ENCODE measurements at regions not wholly inside any gene's neighbourhood (a gene's known extent, or its start where the extent isn't known, plus 50 kb on each side); places are given as distances from the start of the nearest gene placed in this dataset.

- Histone ChIP-seq H3K36me3 (ENCODE audit: control insufficient read depth, low read length) (no peaks in the 10 kb centered on the region), H3K4me3 (ENCODE audit: low read length) (no peak overlapping the region), H3K79me2 (ENCODE audit: control insufficient read depth, low read length) (no peaks in the 10 kb centered on the region), H4K20me1 (ENCODE audit: control insufficient read depth, insufficient read depth, low read depth, low read length) (no peaks in the 10 kb centered on the region), H3K9me3 (ENCODE audit: control insufficient read depth, insufficient read depth, low read length) (no peaks in the 10 kb centered on the region), H3K27me3 (ENCODE audit: control insufficient read depth, low read length) (no peaks in the 10 kb centered on the region), H3K4me1 (ENCODE audit: control insufficient read depth, low read length) (no peaks in the 10 kb centered on the region), H3K9me2 (replicated peaks; ENCODE audit: control insufficient read depth, low read length) (no peaks in the 10 kb centered on the region), H3F3A (ENCODE audit: control insufficient read depth, insufficient read depth) (no peaks in the 10 kb centered on the region), H3K4me2 (ENCODE audit: low read length) (no peak overlapping the region), H3K27ac (ENCODE audit: low read depth, low read length) (no peak overlapping the region)
- TF ChIP-seq EZH2phosphoT487 (IDR thresholded peaks at IDR 0.05; ENCODE audit: borderline replicate concordance, low read length): no peak
- TF ChIP-seq CTCF (IDR thresholded peaks at IDR 0.05; ENCODE audit: low read depth, low read length, poor library complexity, severe bottlenecking): no peak
Observed at GRCh38 chr15:46461416-46461815, 826.6 kb downstream of the SQOR start.

GRCh38 chr15:46467041-46467440, 832.2 kb downstream of the SQOR start:
- Histone ChIP-seq H3K4me3 (ENCODE audit: low read length) (no peak overlapping the region), H3K4me1 (ENCODE audit: control insufficient read depth, low read length) (no peaks in the 10 kb centered on the region), H3K36me3 (ENCODE audit: control insufficient read depth, low read length) (no peaks in the 10 kb centered on the region), H3K27me3 (ENCODE audit: control insufficient read depth, low read length) (no peaks in the 10 kb centered on the region), H3K9me3 (ENCODE audit: control insufficient read depth, insufficient read depth, low read length) (no peaks in the 10 kb centered on the region), H4K20me1 (ENCODE audit: control insufficient read depth, insufficient read depth, low read depth, low read length) (no peaks in the 10 kb centered on the region), H3F3A (ENCODE audit: control insufficient read depth, insufficient read depth) (no peaks in the 10 kb centered on the region), H3K4me2 (ENCODE audit: low read length) (no peak overlapping the region), H3K9me2 (replicated peaks; ENCODE audit: control insufficient read depth, low read length) (no peaks in the 10 kb centered on the region), H3K79me2 (ENCODE audit: control insufficient read depth, low read length) (no peaks in the 10 kb centered on the region), H3K27ac (ENCODE audit: low read depth, low read length) (no peak overlapping the region)
- TF ChIP-seq CTCF (IDR thresholded peaks at IDR 0.05; ENCODE audit: low read depth, low read length, poor library complexity, severe bottlenecking) (no peak), EZH2phosphoT487 (IDR thresholded peaks at IDR 0.05; ENCODE audit: borderline replicate concordance, low read length) (no peak)

- Histone ChIP-seq H3K9me3 (ENCODE audit: control insufficient read depth, insufficient read depth, low read length) (no peaks in the 10 kb centered on the region), H3K4me3 (ENCODE audit: low read length) (no peak overlapping the region), H4K20me1 (ENCODE audit: control insufficient read depth, insufficient read depth, low read depth, low read length) (no peaks in the 10 kb centered on the region), H3K36me3 (ENCODE audit: control insufficient read depth, low read length) (no peaks in the 10 kb centered on the region), H3K9me2 (replicated peaks; ENCODE audit: control insufficient read depth, low read length) (no peaks in the 10 kb centered on the region), H3K4me1 (ENCODE audit: control insufficient read depth, low read length) (no peaks in the 10 kb centered on the region), H3K27me3 (ENCODE audit: control insufficient read depth, low read length) (no peaks in the 10 kb centered on the region), H3F3A (ENCODE audit: control insufficient read depth, insufficient read depth) (no peaks in the 10 kb centered on the region), H3K79me2 (ENCODE audit: control insufficient read depth, low read length) (no peaks in the 10 kb centered on the region), H3K27ac (ENCODE audit: low read depth, low read length) (no peak overlapping the region), H3K4me2 (ENCODE audit: low read length) (no peak overlapping the region)
- TF ChIP-seq EZH2phosphoT487 (IDR thresholded peaks at IDR 0.05; ENCODE audit: borderline replicate concordance, low read length) (no peak), CTCF (IDR thresholded peaks at IDR 0.05; ENCODE audit: low read depth, low read length, poor library complexity, severe bottlenecking) (no peak)
Observed at GRCh38 chr15:46471096-46471495, 836.3 kb downstream of the SQOR start.

- H3F3A ChIP-seq (ENCODE audit: control insufficient read depth, insufficient read depth): no peaks in the 10 kb centered on the region
- H3K4me3 ChIP-seq (ENCODE audit: low read length): no peak overlapping the region
- no peaks in the 10 kb centered on the region for H3K36me3 ChIP-seq (ENCODE audit: control insufficient read depth, low read length)
- H3K27me3 ChIP-seq (ENCODE audit: control insufficient read depth, low read length): no peaks in the 10 kb centered on the region
- H3K9me3 ChIP-seq (ENCODE audit: control insufficient read depth, insufficient read depth, low read length): no peaks in the 10 kb centered on the region
- no peaks in the 10 kb centered on the region for H3K4me1 ChIP-seq (ENCODE audit: control insufficient read depth, low read length)
- no peaks in the 10 kb centered on the region for H3K79me2 ChIP-seq (ENCODE audit: control insufficient read depth, low read length)
- no peaks in the 10 kb centered on the region for H3K9me2 ChIP-seq (replicated peaks; ENCODE audit: control insufficient read depth, low read length)
- H3K27ac ChIP-seq (ENCODE audit: low read depth, low read length): no peak overlapping the region
- no peak overlapping the region for H3K4me2 ChIP-seq (ENCODE audit: low read length)
- no peaks in the 10 kb centered on the region for H4K20me1 ChIP-seq (ENCODE audit: control insufficient read depth, insufficient read depth, low read depth, low read length)
- no peak for TF ChIP-seq CTCF (IDR thresholded peaks at IDR 0.05; ENCODE audit: low read depth, low read length, poor library complexity, severe bottlenecking)
- TF ChIP-seq EZH2phosphoT487 (IDR thresholded peaks at IDR 0.05; ENCODE audit: borderline replicate concordance, low read length): no peak
Observed at GRCh38 chr15:46489276-46489675, 854.4 kb downstream of the SQOR start.
